Neural progenitor cell (in vitro differentiated cells): ENCODE measurements at regions not wholly inside any gene's neighbourhood (a gene's known extent, or its start where the extent isn't known, plus 50 kb on each side); places are given as distances from the start of the nearest gene placed in this dataset.

Experiments
- DNase-seq: peaks from one replicate; pipeline ENCODE4 v3.0.0-alpha.2; 2016; ENCODE audit warnings: low spot score
- H2AFZ ChIP-seq: fragments of 200-600 bp; sonication (generic); replicated peaks from 2 replicates; pipeline ENCODE4 v1.6.1; 2016; ENCODE audit warnings: antibody characterized with exemption
- H3F3A ChIP-seq: fragments of 200-600 bp; sonication (generic); 2 replicates; pipeline ENCODE4 v1.6.1; 2016; ENCODE audit warnings: antibody characterized with exemption, low read depth
- H3K27ac ChIP-seq: fragments of 200-600 bp; sonication (generic); 2 replicates; pipeline ENCODE4 v1.5.1; 2016; ENCODE audit warnings: mild to moderate bottlenecking
- H3K27me3 ChIP-seq: fragments of 200-600 bp; sonication (generic); 2 replicates; pipeline ENCODE4 v1.6.1; 2016; ENCODE audit warnings: mild to moderate bottlenecking, moderate library complexity
- H3K36me3 ChIP-seq: fragments of 200-600 bp; sonication (generic); 2 replicates; pipeline ENCODE4 v1.5.1; 2016
- H3K4me1 ChIP-seq: fragments of 200-600 bp; sonication (generic); 2 replicates; pipeline ENCODE4 v1.6.1; 2016; ENCODE audit warnings: mixed run types
- H3K4me2 ChIP-seq: fragments of 200-600 bp; sonication (generic); 2 replicates; pipeline ENCODE4 v1.6.1; 2016
- H3K4me3 ChIP-seq: fragments of 200-600 bp; sonication (generic); 2 replicates; pipeline ENCODE4 v1.5.1; 2016
- H3K79me2 ChIP-seq: fragments of 200-600 bp; sonication (generic); 2 replicates; pipeline ENCODE4 v1.6.1; 2016; ENCODE audit warnings: low read depth
- H3K9ac ChIP-seq: fragments of 200-600 bp; sonication (generic); 2 replicates; pipeline ENCODE4 v1.6.1; 2016
- H3K9me3 ChIP-seq: fragments of 200-600 bp; sonication (generic); 2 replicates; pipeline ENCODE4 v1.5.1; 2016; ENCODE audit warnings: low read depth
- H4K20me1 ChIP-seq: fragments of 200-600 bp; sonication (generic); 2 replicates; pipeline ENCODE4 v1.6.1; 2016; ENCODE audit warnings: low read depth
- H3K27ac Mint-ChIP-seq: 3 replicates; pipeline ENCODE4 v1.8.0; 2021; ENCODE audit warnings: mixed read lengths
- H3K27me3 Mint-ChIP-seq: 2 replicates; pipeline ENCODE4 v1.8.0; 2022; ENCODE audit warnings: low read depth, mild to moderate bottlenecking, inconsistent platforms, moderate library complexity, mixed read lengths; ENCODE audit not compliant: insufficient read depth
- H3K36me3 Mint-ChIP-seq: 3 replicates; pipeline ENCODE4 v1.8.0; 2021; ENCODE audit warnings: mixed read lengths
- H3K4me1 Mint-ChIP-seq: 3 replicates; pipeline ENCODE4 v1.8.0; 2021; ENCODE audit warnings: mixed read lengths
- H3K4me3 Mint-ChIP-seq: 3 replicates; pipeline ENCODE4 v1.8.0; 2021; ENCODE audit warnings: mild to moderate bottlenecking, moderate library complexity, mixed read lengths
- H3K9me3 Mint-ChIP-seq: 3 replicates; pipeline ENCODE4 v1.8.0; 2020; ENCODE audit warnings: mixed read lengths
- CTCF ChIP-seq: fragments of 200-600 bp; sonication (generic); IDR thresholded peaks from 2 replicates; pipeline ENCODE4 v1.5.1; 2017; ENCODE audit warnings: antibody characterized with exemption, mild to moderate bottlenecking
- EZH2 ChIP-seq: fragments of 200-600 bp; sonication (generic); IDR thresholded peaks from 2 replicates; pipeline ENCODE4 v1.6.1; 2017; ENCODE audit warnings: antibody characterized with exemption, mild to moderate bottlenecking, moderate library complexity
- EZH2phosphoT487 ChIP-seq: fragments of 200-600 bp; sonication (generic); IDR thresholded peaks from 2 replicates; pipeline ENCODE4 v1.6.1; 2017; ENCODE audit warnings: antibody characterized with exemption

GRCh38 chr1:208756339-208756981, 512.3 kb upstream of the PLXNA2 start:
- no peak for TF ChIP-seq CTCF
- TF ChIP-seq EZH2 = no peak
- TF ChIP-seq EZH2phosphoT487 = no peak

GRCh38 chr1:208757846-208758245, 513.7 kb upstream of the PLXNA2 start:
- H3K27ac Mint-ChIP-seq = no peak overlapping the region
- no peaks in the 10 kb centered on the region for H3K4me1 Mint-ChIP-seq
- Histone ChIP-seq H3K4me2 (no peak overlapping the region), H3K9me3 (no peaks in the 10 kb centered on the region), H3K4me1 (no peaks in the 10 kb centered on the region), H3K27me3 (no peaks in the 10 kb centered on the region), H3K79me2 (no peaks in the 10 kb centered on the region), H3K4me3 (no peak overlapping the region), H3K27ac (no peak overlapping the region), H3K36me3 (no peaks in the 10 kb centered on the region), H3F3A (no peaks in the 10 kb centered on the region), H4K20me1 (no peaks in the 10 kb centered on the region), H3K9ac (no peak overlapping the region), H2AFZ (no peak overlapping the region)
- H3K9me3 Mint-ChIP-seq = no peaks in the 10 kb centered on the region
- no peaks in the 10 kb centered on the region for H3K36me3 Mint-ChIP-seq
- TF ChIP-seq EZH2 (no peak), EZH2phosphoT487 (no peak), CTCF (no peak)
- H3K27me3 Mint-ChIP-seq = no peaks in the 10 kb centered on the region
- DNase-seq = no peak
- H3K4me3 Mint-ChIP-seq = no peak overlapping the region

More at GRCh38 chr1:208756339-208756981, 512.3 kb upstream of the PLXNA2 start:
- Histone ChIP-seq H3K4me3 (no peak overlapping the region), H3K79me2 (no peaks in the 10 kb centered on the region), H2AFZ (no peak overlapping the region), H3K9ac (no peak overlapping the region), H3K27ac (no peak overlapping the region), H3F3A (no peaks in the 10 kb centered on the region), H4K20me1 (no peaks in the 10 kb centered on the region), H3K36me3 (no peaks in the 10 kb centered on the region), H3K27me3 (no peaks in the 10 kb centered on the region), H3K4me2 (no peak overlapping the region), H3K9me3 (no peaks in the 10 kb centered on the region), H3K4me1 (no peaks in the 10 kb centered on the region)
- H3K27me3 Mint-ChIP-seq = no peaks in the 10 kb centered on the region
- H3K27ac Mint-ChIP-seq = no peak overlapping the region
- DNase-seq = no peak
- H3K36me3 Mint-ChIP-seq = no peaks in the 10 kb centered on the region
- H3K9me3 Mint-ChIP-seq = no peaks in the 10 kb centered on the region
- H3K4me1 Mint-ChIP-seq = no peaks in the 10 kb centered on the region
- H3K4me3 Mint-ChIP-seq = no peak overlapping the region

- H3K27ac Mint-ChIP-seq = no peak overlapping the region
- H2AFZ ChIP-seq = no peak overlapping the region
- no peaks in the 10 kb centered on the region for H3F3A ChIP-seq
- H3K9ac ChIP-seq = no peak overlapping the region
- H3K4me3 ChIP-seq = no peak overlapping the region
- no peaks in the 10 kb centered on the region for H3K36me3 ChIP-seq
- no peaks in the 10 kb centered on the region for H3K9me3 Mint-ChIP-seq
- H3K4me1 ChIP-seq = no peaks in the 10 kb centered on the region
- H4K20me1 ChIP-seq = no peaks in the 10 kb centered on the region
- H3K9me3 ChIP-seq = no peaks in the 10 kb centered on the region
- no peaks in the 10 kb centered on the region for H3K27me3 Mint-ChIP-seq
- no peak for DNase-seq
- no peak overlapping the region for H3K27ac ChIP-seq
- no peak overlapping the region for H3K4me2 ChIP-seq
- no peak overlapping the region for H3K4me3 Mint-ChIP-seq
- H3K27me3 ChIP-seq = no peaks in the 10 kb centered on the region
- no peaks in the 10 kb centered on the region for H3K4me1 Mint-ChIP-seq
- no peaks in the 10 kb centered on the region for H3K36me3 Mint-ChIP-seq
- TF ChIP-seq CTCF (no peak), EZH2phosphoT487 (no peak), EZH2 (no peak)
- H3K79me2 ChIP-seq = no peaks in the 10 kb centered on the region
Observed at GRCh38 chr1:208759255-208759654, 515.1 kb upstream of the PLXNA2 start.
